ENCODE measurements at regions not wholly inside any gene's neighbourhood (a gene's known extent, or its start where the extent isn't known, plus 50 kb on each side); places are given as distances from the start of the nearest gene placed in this dataset.

DNA sequence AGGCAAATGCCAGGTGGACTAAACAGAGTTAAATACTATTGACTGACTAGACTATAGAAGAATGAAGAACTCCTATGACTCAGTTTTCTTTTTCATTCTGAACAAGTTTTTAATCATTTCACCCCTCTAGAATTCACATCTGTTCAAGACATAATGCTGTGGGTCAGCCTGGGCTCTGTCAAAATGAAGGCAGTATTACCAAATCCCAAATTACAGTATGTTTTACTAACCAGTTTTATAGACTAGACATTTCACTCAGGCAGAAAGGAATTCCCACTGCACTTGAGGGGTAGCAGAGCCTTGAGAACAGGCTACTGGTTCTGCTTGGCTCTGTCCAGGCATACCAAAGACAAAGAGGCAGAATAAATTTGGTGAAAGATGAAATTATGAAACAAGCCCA lies 511.7 kb downstream of the EPHA4 start:
- no peak for ATAC-seq (ENCODE audit: poor library complexity)
- H3K36me3 Mint-ChIP-seq (ENCODE audit: low read depth) = no peaks in the 10 kb centered on the region
- H3K4me3 Mint-ChIP-seq = no peak overlapping the region
- no peaks in the 10 kb centered on the region for H3K9me3 Mint-ChIP-seq
- TF ChIP-seq, protein P1, sequence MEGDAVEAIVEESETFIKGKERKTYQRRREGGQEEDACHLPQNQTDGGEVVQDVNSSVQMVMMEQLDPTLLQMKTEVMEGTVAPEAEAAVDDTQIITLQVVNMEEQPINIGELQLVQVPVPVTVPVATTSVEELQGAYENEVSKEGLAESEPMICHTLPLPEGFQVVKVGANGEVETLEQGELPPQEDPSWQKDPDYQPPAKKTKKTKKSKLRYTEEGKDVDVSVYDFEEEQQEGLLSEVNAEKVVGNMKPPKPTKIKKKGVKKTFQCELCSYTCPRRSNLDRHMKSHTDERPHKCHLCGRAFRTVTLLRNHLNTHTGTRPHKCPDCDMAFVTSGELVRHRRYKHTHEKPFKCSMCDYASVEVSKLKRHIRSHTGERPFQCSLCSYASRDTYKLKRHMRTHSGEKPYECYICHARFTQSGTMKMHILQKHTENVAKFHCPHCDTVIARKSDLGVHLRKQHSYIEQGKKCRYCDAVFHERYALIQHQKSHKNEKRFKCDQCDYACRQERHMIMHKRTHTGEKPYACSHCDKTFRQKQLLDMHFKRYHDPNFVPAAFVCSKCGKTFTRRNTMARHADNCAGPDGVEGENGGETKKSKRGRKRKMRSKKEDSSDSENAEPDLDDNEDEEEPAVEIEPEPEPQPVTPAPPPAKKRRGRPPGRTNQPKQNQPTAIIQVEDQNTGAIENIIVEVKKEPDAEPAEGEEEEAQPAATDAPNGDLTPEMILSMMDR (IDR thresholded peaks at IDR 0.05) = no peak
- ChIA-PET CTCF (no interaction called here), POLR2A (no interaction called here)
- Histone ChIP-seq H3K27ac (ENCODE audit: low read depth in 1 of 2, low read length in 2 of 2) (no peak overlapping the region), H3K4me3 (ENCODE audit: low read length) (no peak overlapping the region), H3K9me3 (ENCODE audit: control insufficient read depth in 1 of 2, insufficient read depth in 1 of 2, low read length in 2 of 2) (peaks cover 0 to 4% of the 10 kb centered on the region in 2 experiments), H3K27me3 (ENCODE audit: control insufficient read depth in 1 of 2, insufficient read depth in 2 of 2, low read length in 2 of 2) (no peaks in the 10 kb centered on the region), H3K4me1 (ENCODE audit: insufficient read depth, low read length) (no peaks in the 10 kb centered on the region), H3K36me3 (ENCODE audit: insufficient read depth, low read length) (no peaks in the 10 kb centered on the region)
- no peaks in the 10 kb centered on the region for H3K4me1 Mint-ChIP-seq (ENCODE audit: low read depth)
- DNase-seq = no peak
- H3K27ac Mint-ChIP-seq = no peak overlapping the region
- intact Hi-C loops (cut with DNase I, micrococcal nuclease) = no loop called here
- H3K27me3 Mint-ChIP-seq = peaks cover 17% of the 10 kb centered on the region

DNA sequence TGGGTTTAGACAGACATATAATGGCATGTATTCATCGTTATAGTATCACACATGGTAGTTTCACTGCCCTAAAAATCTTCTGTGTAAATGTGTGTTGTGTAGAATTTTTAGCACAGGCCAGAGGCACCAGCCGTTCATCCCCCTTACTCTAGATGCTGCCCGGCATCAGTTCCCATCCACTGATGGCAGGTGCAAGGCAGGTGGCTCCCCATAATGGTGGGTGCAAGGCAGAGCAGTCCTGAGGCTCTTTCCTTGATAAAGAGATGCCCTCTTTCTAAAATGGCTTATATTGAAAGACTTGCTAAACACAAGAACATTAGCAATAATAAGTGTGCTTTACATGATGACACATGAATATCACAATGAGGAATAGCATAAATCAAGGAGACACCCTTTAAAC lies 508.5 kb downstream of the EPHA4 start:
- Histone ChIP-seq H3K27ac (ENCODE audit: low read depth in 1 of 2, low read length in 2 of 2) (no peak overlapping the region), H3K4me1 (ENCODE audit: insufficient read depth, low read length) (no peaks in the 10 kb centered on the region), H3K4me3 (ENCODE audit: low read length) (no peak overlapping the region), H3K9me3 (ENCODE audit: control insufficient read depth in 1 of 2, insufficient read depth in 1 of 2, low read length in 2 of 2) (no peaks in the 10 kb centered on the region), H3K36me3 (ENCODE audit: insufficient read depth, low read length) (no peaks in the 10 kb centered on the region), H3K27me3 (ENCODE audit: control insufficient read depth in 1 of 2, insufficient read depth in 2 of 2, low read length in 2 of 2) (no peaks in the 10 kb centered on the region)
- intact Hi-C loops (cut with DNase I, micrococcal nuclease) = no loop called here
- Mint-ChIP-seq H3K4me1 (ENCODE audit: low read depth) (no peaks in the 10 kb centered on the region), H3K4me3 (no peak overlapping the region), H3K27ac (no peak overlapping the region), H3K36me3 (ENCODE audit: low read depth) (no peaks in the 10 kb centered on the region), H3K27me3 (peaks cover 17% of the 10 kb centered on the region), H3K9me3 (no peaks in the 10 kb centered on the region)
- TF ChIP-seq, protein P1 (IDR thresholded peaks at IDR 0.05) = no peak
- ChIA-PET POLR2A (no interaction called here), CTCF (no interaction called here)
- DNase-seq (no peak), ATAC-seq (ENCODE audit: poor library complexity) (no peak)

DNA sequence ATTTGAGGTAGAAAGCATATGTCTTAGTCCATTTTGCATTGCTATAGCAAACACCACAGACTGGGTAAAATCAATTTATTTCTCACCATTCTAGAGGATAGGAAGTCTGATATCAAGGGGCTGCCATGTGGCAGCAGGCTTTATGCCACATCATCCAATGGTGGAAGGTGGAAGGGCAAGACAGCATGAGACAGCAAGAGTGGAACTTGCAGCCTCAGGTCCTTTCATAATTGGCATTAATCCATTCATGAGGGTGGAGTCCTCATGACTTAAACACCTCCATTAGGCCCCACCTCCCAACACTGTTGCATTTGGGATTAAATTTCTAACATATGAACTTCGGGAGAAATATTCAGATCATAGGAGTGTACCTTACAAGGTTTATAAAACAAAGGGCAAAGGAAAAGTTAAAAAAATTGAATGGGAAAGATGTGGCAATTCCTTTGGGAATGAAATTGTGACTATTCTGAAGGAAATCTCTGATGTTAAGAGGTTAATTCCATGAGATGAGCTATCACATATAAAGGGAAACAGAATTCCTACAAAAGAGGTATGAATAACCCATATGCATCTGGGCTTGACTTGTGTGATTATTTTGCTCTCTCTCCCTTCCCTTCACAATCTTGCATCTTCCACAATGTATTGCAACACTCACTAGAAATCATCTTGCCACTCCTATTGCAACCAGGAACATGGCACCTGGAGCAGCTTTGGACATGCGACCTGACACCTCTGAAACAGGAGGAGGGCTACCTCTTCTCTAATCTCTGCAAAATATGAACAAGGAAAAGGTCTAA lies 507.8 kb downstream of the EPHA4 start:
- DNase-seq (no peak), ATAC-seq (ENCODE audit: poor library complexity) (no peak)
- Histone ChIP-seq H3K4me3 (ENCODE audit: low read length) (no peak overlapping the region), H3K27me3 (ENCODE audit: control insufficient read depth in 1 of 2, insufficient read depth in 2 of 2, low read length in 2 of 2) (no peaks in the 10 kb centered on the region), H3K4me1 (ENCODE audit: insufficient read depth, low read length) (no peaks in the 10 kb centered on the region), H3K27ac (ENCODE audit: low read depth in 1 of 2, low read length in 2 of 2) (no peak overlapping the region), H3K9me3 (ENCODE audit: control insufficient read depth in 1 of 2, insufficient read depth in 1 of 2, low read length in 2 of 2) (no peaks in the 10 kb centered on the region), H3K36me3 (ENCODE audit: insufficient read depth, low read length) (no peaks in the 10 kb centered on the region)
- Mint-ChIP-seq H3K36me3 (ENCODE audit: low read depth) (no peaks in the 10 kb centered on the region), H3K4me3 (no peak overlapping the region), H3K4me1 (ENCODE audit: low read depth) (no peaks in the 10 kb centered on the region), H3K27ac (no peak overlapping the region), H3K27me3 (peaks cover 11% of the 10 kb centered on the region), H3K9me3 (no peaks in the 10 kb centered on the region)
- POLR2A ChIA-PET = no interaction called here
- TF ChIP-seq, protein P1 (IDR thresholded peaks at IDR 0.05) = no peak
- intact Hi-C loops (cut with DNase I, micrococcal nuclease) = no loop called here
- CTCF ChIA-PET = no interaction called here
